HG03342 (cell line): ENCODE measurements at regions not wholly inside any gene's neighbourhood (a gene's known extent, or its start where the extent isn't known, plus 50 kb on each side); places are given as distances from the start of the nearest gene placed in this dataset.

Experiments
- ATAC-seq: cut with Tn5 transposase; IDR thresholded peaks from one replicate; pipeline ENCODE4 v1.9.1; 2021; ENCODE audit warnings: mild to moderate bottlenecking, moderate library complexity; ENCODE audit not compliant: unreplicated experiment

- no peak for ATAC-seq
Observed at GRCh38 chr11:113555071-113555619, 79.9 kb upstream of the DRD2 start.

GRCh38 chr11:113554526-113554925, 79.3 kb upstream of the DRD2 start:
- ATAC-seq = no peak

- no peak for ATAC-seq
Observed at GRCh38 chr11:113553915-113554314, 78.7 kb upstream of the DRD2 start.

GRCh38 chr11:113553235-113553634, 78.0 kb upstream of the DRD2 start:
- ATAC-seq = no peak

- ATAC-seq = no peak
Observed at GRCh38 chr11:113552271-113552670, 77.1 kb upstream of the DRD2 start.

GRCh38 chr11:113551645-113552044, 76.4 kb upstream of the DRD2 start:
- ATAC-seq = no peak

- no peak for ATAC-seq
Observed at GRCh38 chr11:113549611-113550578, 74.7 kb upstream of the DRD2 start.

- no peak for ATAC-seq
Observed at GRCh38 chr11:113549061-113549460, 73.9 kb upstream of the DRD2 start.

GRCh38 chr11:113547739-113548138, 72.5 kb upstream of the DRD2 start:
- no peak for ATAC-seq

GRCh38 chr11:113546757-113547507, 71.7 kb upstream of the DRD2 start:
- no peak for ATAC-seq

GRCh38 chr11:113542420-113542819, 67.2 kb upstream of the DRD2 start:
- ATAC-seq = no peak

GRCh38 chr11:113540416-113541330, 65.5 kb upstream of the DRD2 start:
- no peak for ATAC-seq

- ATAC-seq = no peak
Observed at GRCh38 chr11:113538451-113539412, 63.5 kb upstream of the DRD2 start.

GRCh38 chr11:113534625-113535024, 59.4 kb upstream of the DRD2 start:
- ATAC-seq = no peak

- no peak for ATAC-seq
Observed at GRCh38 chr11:113533425-113533698, 58.2 kb upstream of the DRD2 start.

- ATAC-seq = no peak
Observed at GRCh38 chr11:113532697-113533424, 57.7 kb upstream of the DRD2 start.

- ATAC-seq = no peak
Observed at GRCh38 chr11:113531575-113532451, 56.6 kb upstream of the DRD2 start.

GRCh38 chr11:113531083-113531482, 55.9 kb upstream of the DRD2 start:
- ATAC-seq = no peak
